SU-DHL-6 (cell line): ENCODE measurements at regions not wholly inside any gene's neighbourhood (a gene's known extent, or its start where the extent isn't known, plus 50 kb on each side); places are given as distances from the start of the nearest gene placed in this dataset.

Experiments used
- EZH2phosphoT487 ChIP-seq: fragments of 200-600 bp; sonication (generic), shearing (Covaris generic); conservative IDR thresholded peaks from 2 replicates; pipeline ENCODE4 v1.6.1; 2018; ENCODE audit warnings: mild to moderate bottlenecking, antibody characterized with exemption, low read length, moderate library complexity, mixed read lengths
- TF ChIP-seq, protein P1 (sequence below): fragments of 200-600 bp; sonication (generic); IDR thresholded peaks from one replicate; pipeline ENCODE4 v1.5.1; 2017; ENCODE audit warnings: antibody characterized with exemption, mild to moderate bottlenecking, low read length, moderate library complexity; ENCODE audit not compliant: insufficient read depth, poor library complexity, severe bottlenecking

DNA sequence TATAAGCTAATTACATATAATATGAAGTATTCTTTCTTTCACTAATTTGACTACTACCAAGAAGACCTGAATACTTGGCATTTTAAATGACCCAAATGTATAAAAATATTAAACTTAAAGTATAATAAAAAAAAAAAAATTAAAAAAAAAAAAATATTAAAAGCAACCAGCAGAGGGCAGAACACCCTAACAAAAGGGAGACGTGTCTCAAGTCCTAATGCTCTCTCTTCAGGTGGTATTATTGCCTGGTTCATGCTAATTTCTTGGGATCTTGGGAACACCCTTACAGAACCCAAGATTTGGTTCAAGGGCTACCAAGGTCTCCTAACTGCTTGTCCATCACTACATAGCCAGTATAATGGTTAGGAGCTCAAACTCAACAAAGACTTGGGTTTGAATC lies 754.8 kb downstream of the RAB28 start:
- TF ChIP-seq, protein P1, sequence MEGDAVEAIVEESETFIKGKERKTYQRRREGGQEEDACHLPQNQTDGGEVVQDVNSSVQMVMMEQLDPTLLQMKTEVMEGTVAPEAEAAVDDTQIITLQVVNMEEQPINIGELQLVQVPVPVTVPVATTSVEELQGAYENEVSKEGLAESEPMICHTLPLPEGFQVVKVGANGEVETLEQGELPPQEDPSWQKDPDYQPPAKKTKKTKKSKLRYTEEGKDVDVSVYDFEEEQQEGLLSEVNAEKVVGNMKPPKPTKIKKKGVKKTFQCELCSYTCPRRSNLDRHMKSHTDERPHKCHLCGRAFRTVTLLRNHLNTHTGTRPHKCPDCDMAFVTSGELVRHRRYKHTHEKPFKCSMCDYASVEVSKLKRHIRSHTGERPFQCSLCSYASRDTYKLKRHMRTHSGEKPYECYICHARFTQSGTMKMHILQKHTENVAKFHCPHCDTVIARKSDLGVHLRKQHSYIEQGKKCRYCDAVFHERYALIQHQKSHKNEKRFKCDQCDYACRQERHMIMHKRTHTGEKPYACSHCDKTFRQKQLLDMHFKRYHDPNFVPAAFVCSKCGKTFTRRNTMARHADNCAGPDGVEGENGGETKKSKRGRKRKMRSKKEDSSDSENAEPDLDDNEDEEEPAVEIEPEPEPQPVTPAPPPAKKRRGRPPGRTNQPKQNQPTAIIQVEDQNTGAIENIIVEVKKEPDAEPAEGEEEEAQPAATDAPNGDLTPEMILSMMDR, result no peak
- no peak for TF ChIP-seq EZH2phosphoT487
